Naive B cell (primary cell): ENCODE measurements at regions not wholly inside any gene's neighbourhood (a gene's known extent, or its start where the extent isn't known, plus 50 kb on each side); places are given as distances from the start of the nearest gene placed in this dataset.

Experiments used
- ATAC-seq, 2 donors: fragments of 150-1000 bp; cut with Tn5 transposase; 2 replicates each; pipeline ENCODE4 v1.10.0; 2021; ENCODE audit warnings: low read depth in 2 of 2, mild to moderate bottlenecking in 2 of 2, moderate library complexity in 2 of 2
- DNase-seq: peaks from one replicate; pipeline ENCODE4 v3.0.0; 2022
- H3K27ac Mint-ChIP-seq, 6 donors: one replicate each; pipeline ENCODE4 v1.8.0; 2020 to 2022; ENCODE audit warnings: mild to moderate bottlenecking in 6 of 6, mixed read lengths in 6 of 6, moderate library complexity in 5 of 6, inconsistent platforms in 2 of 6
- H3K27me3 Mint-ChIP-seq, 3 donors: one replicate each; pipeline ENCODE4 v1.8.0; 2021 to 2022; ENCODE audit warnings: mixed read lengths in 3 of 3, mild to moderate bottlenecking in 1 of 3
- H3K36me3 Mint-ChIP-seq, 2 donors: one replicate each; pipeline ENCODE4 v1.8.0; 2020 to 2022; ENCODE audit warnings: mixed read lengths in 2 of 2, inconsistent platforms in 1 of 2, mild to moderate bottlenecking in 1 of 2
- H3K4me1 Mint-ChIP-seq, 3 donors: one replicate each; pipeline ENCODE4 v1.8.0; 2020 to 2022; ENCODE audit warnings: mixed read lengths in 3 of 3, inconsistent platforms in 1 of 3, mild to moderate bottlenecking in 1 of 3, moderate library complexity in 1 of 3
- H3K4me3 Mint-ChIP-seq, 8 donors: one replicate each; pipeline ENCODE4 v1.8.0; 2020 to 2022; ENCODE audit warnings: mild to moderate bottlenecking in 8 of 8, mixed read lengths in 8 of 8, moderate library complexity in 8 of 8, inconsistent platforms in 2 of 8
- H3K9me3 Mint-ChIP-seq, 7 donors: one replicate each; pipeline ENCODE4 v1.8.0; 2020 to 2022; ENCODE audit warnings: mixed read lengths in 7 of 7, mild to moderate bottlenecking in 5 of 7, inconsistent platforms in 2 of 7, moderate library complexity in 1 of 7

DNA sequence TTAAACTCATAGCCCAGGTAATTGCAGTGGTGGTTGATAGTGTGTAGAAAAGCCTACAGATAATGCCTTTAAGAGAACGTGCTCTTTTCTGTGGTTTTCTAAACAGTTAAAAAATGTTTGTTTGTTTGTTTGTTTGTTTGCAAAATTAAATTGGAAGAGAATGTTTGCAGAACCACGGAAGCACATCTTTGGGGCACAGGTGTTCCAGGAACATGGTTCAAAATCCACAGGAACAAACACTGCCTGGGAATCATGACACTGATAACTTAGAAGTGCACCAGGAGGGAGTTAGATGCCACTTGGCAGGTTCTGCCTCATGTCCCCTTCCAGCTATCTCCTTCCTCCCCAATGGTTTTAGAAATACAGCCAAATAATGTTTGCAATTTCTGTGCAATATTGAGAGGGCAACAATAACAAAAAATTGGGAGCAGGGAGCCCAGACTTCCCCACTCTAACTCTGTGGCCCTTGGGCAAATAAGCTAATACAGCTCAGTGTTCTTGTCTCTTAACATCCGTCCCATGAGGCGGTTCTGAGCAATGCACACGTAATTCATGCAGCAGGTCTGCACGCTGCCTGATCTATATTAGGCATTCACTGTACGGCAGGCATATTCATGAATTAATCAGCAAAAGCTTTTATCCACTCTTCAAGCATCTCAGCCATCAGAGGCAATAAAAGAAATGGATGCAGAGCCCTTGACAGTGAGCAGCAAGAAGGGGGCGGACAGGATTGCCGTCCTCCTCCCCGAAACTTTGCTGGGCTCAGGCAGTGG lies 274.3 kb upstream of the FOXQ1 start:
- no peaks in the 10 kb centered on the region for H3K36me3 Mint-ChIP-seq
- H3K9me3 Mint-ChIP-seq: peaks cover 0 to 4% (median 0%) of the 10 kb centered on the region in 7 donors
- ATAC-seq (no peak), DNase-seq (no peak)
- peaks cover 27 to 49% (median 36%) of the 10 kb centered on the region in 3 donors for H3K27me3 Mint-ChIP-seq
- H3K4me3 Mint-ChIP-seq: no peak overlapping the region
- no peaks in the 10 kb centered on the region for H3K4me1 Mint-ChIP-seq
- no peak overlapping the region for H3K27ac Mint-ChIP-seq

- ATAC-seq: no peak
- Mint-ChIP-seq H3K4me1 (no peaks in the 10 kb centered on the region), H3K27me3 (peaks cover 10 to 34% (median 28%) of the 10 kb centered on the region in 3 donors), H3K27ac (no peak overlapping the region), H3K4me3 (no peak overlapping the region), H3K36me3 (no peaks in the 10 kb centered on the region), H3K9me3 (peaks cover 0 to 4% (median 0%) of the 10 kb centered on the region in 7 donors)
- no peak for DNase-seq
Measured at GRCh38 chr6:1035401-1035800, 276.5 kb upstream of the FOXQ1 start.

DNA sequence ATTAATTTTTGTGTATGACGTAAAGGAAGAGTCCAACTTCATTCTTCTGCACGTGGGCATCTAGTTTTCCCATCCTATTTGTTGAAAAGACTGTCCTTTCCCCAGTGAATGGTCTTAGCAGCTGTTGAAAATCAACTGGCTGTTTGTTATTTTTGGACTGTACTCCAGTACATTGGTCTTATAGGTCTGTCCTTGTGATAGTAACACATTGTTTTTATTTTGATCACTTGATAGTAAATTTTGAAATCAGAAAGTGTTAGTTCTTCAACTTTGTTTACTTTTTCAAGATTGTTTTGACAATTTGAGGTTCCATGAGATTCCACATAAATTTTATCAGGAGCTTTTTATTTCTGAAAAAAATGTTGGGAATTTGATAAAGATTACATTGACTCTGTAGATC lies 280.2 kb upstream of the FOXQ1 start:
- peaks cover 0 to 5% (median 0%) of the 10 kb centered on the region in 7 donors for H3K9me3 Mint-ChIP-seq
- no peak for ATAC-seq
- peak overlapping the region in 1 of 6 donors; percentile 80 for H3K27ac Mint-ChIP-seq
- peaks cover 25 to 35% (median 28%) of the 10 kb centered on the region in 3 donors for H3K27me3 Mint-ChIP-seq
- H3K4me3 Mint-ChIP-seq: no peak overlapping the region
- H3K36me3 Mint-ChIP-seq: no peaks in the 10 kb centered on the region
- no peaks in the 10 kb centered on the region for H3K4me1 Mint-ChIP-seq
- no peak for DNase-seq

GRCh38 chr6:1029141-1029540 lies 282.8 kb upstream of the FOXQ1 start:
- peaks cover 0 to 5% (median 0%) of the 10 kb centered on the region in 7 donors for H3K9me3 Mint-ChIP-seq
- H3K27me3 Mint-ChIP-seq: peaks cover 23 to 29% (median 28%) of the 10 kb centered on the region in 3 donors
- H3K27ac Mint-ChIP-seq: no peak overlapping the region
- DNase-seq (no peak), ATAC-seq (no peak)
- H3K36me3 Mint-ChIP-seq: no peaks in the 10 kb centered on the region
- H3K4me3 Mint-ChIP-seq: no peak overlapping the region
- no peaks in the 10 kb centered on the region for H3K4me1 Mint-ChIP-seq

GRCh38 chr6:1028723-1029122 lies 283.2 kb upstream of the FOXQ1 start:
- Mint-ChIP-seq H3K4me3 (no peak overlapping the region), H3K36me3 (no peaks in the 10 kb centered on the region), H3K9me3 (peaks cover 0 to 5% (median 0%) of the 10 kb centered on the region in 7 donors), H3K27me3 (peaks cover 23 to 30% (median 27%) of the 10 kb centered on the region in 3 donors), H3K27ac (peak overlapping the region in 1 of 6 donors; percentile 35), H3K4me1 (no peaks in the 10 kb centered on the region)
- DNase-seq (no peak), ATAC-seq (no peak)

DNA sequence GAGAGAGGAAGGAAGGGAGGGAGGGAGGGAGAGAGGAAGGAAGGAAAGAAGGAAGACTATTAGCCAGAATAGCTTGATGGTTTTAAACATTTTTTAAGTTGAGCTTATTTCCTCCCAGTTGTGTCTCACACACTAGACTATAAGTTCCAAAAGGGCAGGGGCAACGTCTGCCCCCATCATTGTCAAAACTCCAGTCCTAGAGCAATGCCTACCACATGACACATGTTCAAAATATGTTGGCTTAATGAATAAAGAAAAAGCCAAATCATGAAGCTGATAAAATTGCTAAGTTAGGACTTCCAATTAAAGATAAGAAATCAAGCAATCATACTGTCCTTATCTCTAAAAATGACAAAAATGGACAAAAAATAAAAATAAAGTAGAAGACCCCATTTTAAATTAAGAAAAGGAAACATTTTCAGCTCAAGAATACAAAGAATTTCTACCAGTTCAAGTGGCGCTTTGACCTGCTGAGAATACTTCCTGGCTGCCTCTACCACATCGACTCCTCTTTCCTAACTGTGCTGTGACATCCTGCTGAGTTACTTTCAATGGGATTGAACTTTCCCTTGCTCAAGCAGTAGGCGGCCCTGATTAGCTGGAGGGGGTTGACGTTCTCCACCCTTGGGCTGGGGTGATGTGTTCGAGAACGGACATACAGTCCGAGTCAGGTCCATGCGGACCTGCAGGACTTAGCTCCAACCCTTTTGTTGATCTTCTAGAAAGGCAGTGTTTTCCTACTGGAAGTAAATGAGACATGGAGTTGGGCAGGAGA lies 283.9 kb upstream of the FOXQ1 start:
- no peak for ATAC-seq
- H3K4me1 Mint-ChIP-seq: no peaks in the 10 kb centered on the region
- peak overlapping the region in 1 of 6 donors; percentile 17 for H3K27ac Mint-ChIP-seq
- H3K36me3 Mint-ChIP-seq: no peaks in the 10 kb centered on the region
- DNase-seq: no peak
- H3K27me3 Mint-ChIP-seq: peaks cover 23 to 29% (median 23%) of the 10 kb centered on the region in 3 donors
- H3K9me3 Mint-ChIP-seq: peaks cover 0 to 5% (median 0%) of the 10 kb centered on the region in 7 donors
- H3K4me3 Mint-ChIP-seq: no peak overlapping the region

- no peak for ATAC-seq
- no peaks in the 10 kb centered on the region for H3K4me1 Mint-ChIP-seq
- peaks cover 23 to 29% (median 23%) of the 10 kb centered on the region in 3 donors for H3K27me3 Mint-ChIP-seq
- peaks cover 0 to 6% (median 0%) of the 10 kb centered on the region in 7 donors for H3K9me3 Mint-ChIP-seq
- no peaks in the 10 kb centered on the region for H3K36me3 Mint-ChIP-seq
- no peak for DNase-seq
- no peak overlapping the region for H3K4me3 Mint-ChIP-seq
- H3K27ac Mint-ChIP-seq: no peak overlapping the region
Measured at GRCh38 chr6:1027109-1027794, 284.6 kb upstream of the FOXQ1 start.

DNA sequence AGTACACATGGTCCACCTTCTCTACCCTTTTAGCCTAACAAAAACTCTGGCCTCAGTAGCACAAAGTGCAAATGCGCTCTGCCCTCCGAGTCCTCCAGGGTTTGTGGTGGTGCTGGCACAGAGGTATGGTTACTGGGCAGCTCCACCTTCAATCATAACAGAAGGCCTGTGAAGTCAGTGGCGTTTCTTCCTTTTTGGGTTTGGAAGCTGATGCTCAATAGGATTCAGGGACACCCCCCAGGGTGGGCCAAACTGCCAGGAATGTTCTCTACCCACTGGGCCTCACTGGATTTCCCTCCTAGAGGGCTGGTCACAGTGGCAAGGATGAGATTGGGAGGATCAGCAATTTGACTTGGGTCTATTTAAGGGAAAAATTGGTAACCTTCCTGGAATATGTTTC lies 286.1 kb upstream of the FOXQ1 start:
- DNase-seq (no peak), ATAC-seq (no peak)
- H3K4me3 Mint-ChIP-seq: no peak overlapping the region
- H3K36me3 Mint-ChIP-seq: peaks cover 0 to 6% of the 10 kb centered on the region in 2 donors
- no peaks in the 10 kb centered on the region for H3K4me1 Mint-ChIP-seq
- no peak overlapping the region for H3K27ac Mint-ChIP-seq
- peaks cover 0 to 20% (median 8%) of the 10 kb centered on the region in 7 donors for H3K9me3 Mint-ChIP-seq
- H3K27me3 Mint-ChIP-seq: peaks cover 16 to 29% (median 23%) of the 10 kb centered on the region in 3 donors

DNA sequence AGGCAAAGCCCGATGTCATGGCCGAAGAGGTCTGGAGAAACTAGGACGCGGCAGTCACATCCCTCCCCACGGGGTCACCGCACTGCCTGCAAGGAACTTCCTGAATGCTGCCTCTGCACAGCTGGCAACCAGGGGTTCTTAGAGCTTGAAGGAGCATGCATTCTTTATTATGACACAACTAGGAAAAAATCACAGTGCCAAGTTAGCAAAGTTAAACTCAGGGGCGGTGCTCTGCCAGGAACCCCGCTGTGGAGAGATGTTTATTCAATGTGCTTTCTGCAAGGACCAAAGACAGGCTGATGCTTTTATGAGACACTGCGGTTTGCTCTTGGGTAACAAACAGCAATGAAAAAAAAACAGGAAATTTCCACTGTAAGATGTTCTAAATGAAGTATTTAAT lies 287.3 kb upstream of the FOXQ1 start:
- peaks cover 0 to 6% of the 10 kb centered on the region in 2 donors for H3K36me3 Mint-ChIP-seq
- H3K27ac Mint-ChIP-seq: no peak overlapping the region

DNA sequence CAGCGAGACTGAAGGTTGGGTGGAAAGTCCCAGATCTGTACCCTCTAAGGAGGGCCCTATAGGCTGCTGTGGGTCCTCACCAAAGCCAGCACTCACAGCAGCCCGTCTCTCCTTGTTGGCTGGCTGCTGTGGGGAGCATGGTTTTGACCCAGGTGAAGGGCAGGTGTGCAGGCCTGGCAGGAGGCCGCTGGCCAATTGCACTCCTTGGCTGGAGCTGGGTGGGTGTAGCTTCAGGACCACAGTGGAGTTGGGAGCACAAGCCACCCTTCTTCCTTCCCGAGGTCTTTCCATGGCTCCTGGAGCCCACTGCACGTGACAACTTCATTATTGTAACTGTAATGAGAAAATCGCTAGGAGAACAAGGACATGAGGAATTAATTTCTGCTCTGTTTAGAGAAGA lies 287.7 kb upstream of the FOXQ1 start:
- Mint-ChIP-seq H3K27me3 (peaks cover 13 to 29% (median 27%) of the 10 kb centered on the region in 3 donors), H3K9me3 (peaks cover 3 to 20% (median 7%) of the 10 kb centered on the region in 7 donors), H3K36me3 (peaks cover 0 to 6% of the 10 kb centered on the region in 2 donors), H3K4me3 (peak overlapping the region in 1 of 8 donors; percentile 1), H3K27ac (no peak overlapping the region), H3K4me1 (no peaks in the 10 kb centered on the region)
- ATAC-seq: no peak
- no peak for DNase-seq

More for the DNA sequence above, 287.3 kb upstream of the FOXQ1 start:
- H3K4me1 Mint-ChIP-seq: no peaks in the 10 kb centered on the region
- H3K27me3 Mint-ChIP-seq: peaks cover 16 to 29% (median 27%) of the 10 kb centered on the region in 3 donors
- peak overlapping the region in 1 of 8 donors; percentile 1 for H3K4me3 Mint-ChIP-seq
- ATAC-seq: no peak
- peaks cover 3 to 20% (median 7%) of the 10 kb centered on the region in 7 donors for H3K9me3 Mint-ChIP-seq
- DNase-seq: no peak

GRCh38 chr6:1023229-1023628 lies 288.7 kb upstream of the FOXQ1 start:
- Mint-ChIP-seq H3K9me3 (peaks cover 3 to 20% (median 7%) of the 10 kb centered on the region in 7 donors), H3K4me1 (no peaks in the 10 kb centered on the region), H3K27me3 (peaks cover 13 to 29% (median 24%) of the 10 kb centered on the region in 3 donors), H3K4me3 (no peak overlapping the region), H3K36me3 (peaks cover 0 to 6% of the 10 kb centered on the region in 2 donors), H3K27ac (no peak overlapping the region)
- ATAC-seq (no peak), DNase-seq (no peak)

DNA sequence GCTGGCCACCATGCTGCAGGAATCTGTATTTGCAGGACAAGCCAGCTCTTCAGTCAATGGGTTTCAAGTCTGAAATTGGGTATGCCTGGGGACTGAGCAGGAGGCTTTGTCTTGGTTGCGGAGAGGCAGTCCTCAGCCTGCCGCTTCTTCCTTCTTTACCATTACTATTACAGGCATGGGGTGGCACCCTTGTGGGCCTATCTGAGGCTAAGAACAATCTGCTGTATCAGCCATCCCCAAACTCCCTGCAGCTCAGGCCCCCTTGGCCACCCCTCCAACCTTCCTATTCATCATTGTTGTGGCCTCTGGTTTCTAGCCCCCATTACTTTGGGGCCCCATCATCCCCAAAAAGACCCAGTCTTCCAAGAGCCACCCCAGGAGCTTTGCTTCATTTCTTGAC lies 289.2 kb upstream of the FOXQ1 start:
- peaks cover 0 to 6% of the 10 kb centered on the region in 2 donors for H3K36me3 Mint-ChIP-seq
- H3K27ac Mint-ChIP-seq: no peak overlapping the region
- H3K9me3 Mint-ChIP-seq: peaks cover 3 to 20% (median 7%) of the 10 kb centered on the region in 7 donors
- ATAC-seq (no peak), DNase-seq (no peak)
- no peaks in the 10 kb centered on the region for H3K4me1 Mint-ChIP-seq
- H3K4me3 Mint-ChIP-seq: no peak overlapping the region
- peaks cover 15 to 32% (median 24%) of the 10 kb centered on the region in 3 donors for H3K27me3 Mint-ChIP-seq

GRCh38 chr6:1020837-1021236 lies 291.1 kb upstream of the FOXQ1 start:
- Mint-ChIP-seq H3K27ac (no peak overlapping the region), H3K4me1 (no peaks in the 10 kb centered on the region), H3K36me3 (peaks cover 0 to 6% of the 10 kb centered on the region in 2 donors), H3K27me3 (peaks cover 15 to 22% (median 20%) of the 10 kb centered on the region in 3 donors), H3K9me3 (peaks cover 3 to 20% (median 7%) of the 10 kb centered on the region in 7 donors), H3K4me3 (peak overlapping the region in 1 of 8 donors; percentile 6)
- DNase-seq (no peak), ATAC-seq (no peak)
